ENCODE measurements at regions not wholly inside any gene's neighbourhood (a gene's known extent, or its start where the extent isn't known, plus 50 kb on each side); places are given as distances from the start of the nearest gene placed in this dataset.
"Not testable (repeated sequence)": the region's sequence is repeated elsewhere in the genome, so short reads cannot be mapped to it uniquely, and the experiment has no call there.

DNA sequence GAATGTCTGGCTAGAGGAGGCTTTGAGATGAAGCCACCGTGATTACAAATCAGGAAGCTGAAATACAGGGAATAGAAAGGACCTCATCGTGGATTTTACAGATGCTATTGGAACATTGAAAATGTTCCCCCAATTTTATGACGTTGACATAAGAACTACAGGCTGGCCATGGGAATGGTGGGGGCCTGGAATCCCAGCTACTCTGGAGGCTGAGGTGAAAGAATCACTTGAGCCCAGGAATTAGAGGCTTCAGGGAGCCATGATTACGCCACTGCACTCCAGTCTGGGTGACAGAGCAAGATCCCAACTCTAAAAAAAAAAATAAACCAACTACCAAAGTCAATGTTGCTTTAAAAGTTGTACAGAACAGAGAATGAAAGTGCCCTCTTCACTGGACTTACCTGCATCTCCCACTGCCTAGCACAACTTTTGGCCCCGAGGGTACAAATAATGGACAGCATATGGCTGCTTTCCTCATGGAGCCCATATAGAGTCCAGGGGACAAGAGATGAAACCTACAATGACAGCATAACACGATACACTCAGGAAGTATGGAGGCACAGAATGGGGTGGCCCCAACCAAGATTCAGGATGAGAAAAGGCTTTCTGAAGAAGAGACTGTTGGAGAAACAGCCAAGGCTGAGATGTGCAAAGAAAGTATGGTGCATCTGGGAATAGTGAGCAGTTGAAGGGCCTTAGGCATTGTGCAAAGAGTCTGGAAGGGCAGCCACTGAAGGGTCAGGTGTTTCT, 254.8 kb downstream of the MYCN start:
- DNase-seq, result no peak

DNA sequence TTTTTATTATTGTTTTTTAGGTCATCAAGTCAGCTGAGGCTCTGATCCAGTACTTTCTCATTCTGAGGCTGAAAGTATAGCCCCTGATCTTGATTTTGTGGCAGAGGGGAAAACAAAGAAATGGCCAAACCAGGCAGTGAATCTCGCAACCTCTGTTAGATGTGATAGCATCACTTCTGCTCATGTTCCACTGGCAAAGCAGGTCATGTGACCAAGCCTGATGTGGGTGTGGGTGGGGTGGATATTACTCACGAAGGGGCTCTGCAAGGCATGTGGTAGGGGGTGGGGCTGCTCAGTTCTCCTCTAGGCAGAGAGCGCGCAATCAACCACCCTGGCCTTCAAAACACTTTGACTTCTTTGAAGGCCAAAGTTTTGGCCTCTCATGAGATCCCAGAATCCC, 254.2 kb downstream of the MYCN start:
- DNase-seq, result no peak

- DNase-seq, result no peak
These were observed 253.7 kb downstream of the MYCN start for GRCh38 chr2:16194096-16194390.

DNA sequence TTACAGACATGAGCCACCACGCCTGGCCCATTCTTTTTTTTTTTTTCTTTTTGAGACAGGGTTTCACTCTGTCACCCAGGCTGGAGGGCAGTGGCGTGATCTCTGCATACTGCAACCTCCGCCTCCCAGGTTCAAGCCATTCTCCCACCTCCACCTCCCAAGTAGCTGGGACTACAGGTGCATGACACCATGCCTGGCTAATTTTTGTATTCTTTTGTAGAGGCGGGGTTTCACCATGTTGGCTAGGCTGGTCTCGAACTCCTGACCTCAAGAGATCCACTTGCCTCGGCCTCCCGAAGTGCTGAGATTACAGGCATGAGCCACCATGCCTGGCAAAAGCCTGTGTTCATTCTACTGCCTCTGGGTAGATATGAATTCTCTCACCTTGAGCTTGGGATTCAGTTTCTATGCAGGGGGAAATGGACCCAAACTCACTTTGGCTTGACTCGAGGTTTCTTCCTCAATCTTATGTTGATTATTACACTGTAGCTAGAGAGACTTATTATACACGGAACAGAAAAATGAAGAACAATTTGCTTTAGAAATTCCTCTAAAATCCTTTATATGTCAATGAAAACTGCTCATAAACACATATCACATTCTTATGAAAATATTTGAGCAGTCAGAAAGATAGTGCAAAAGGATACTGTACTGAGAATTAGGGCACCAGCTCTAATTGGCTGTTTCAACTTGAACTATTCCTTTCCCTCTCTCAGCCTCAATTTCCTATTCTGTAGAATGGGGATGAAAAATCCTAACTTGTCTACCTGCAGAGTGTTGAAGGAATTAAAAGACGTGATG, 252.3 kb downstream of the MYCN start:
- DNase-seq, result no peak

DNA sequence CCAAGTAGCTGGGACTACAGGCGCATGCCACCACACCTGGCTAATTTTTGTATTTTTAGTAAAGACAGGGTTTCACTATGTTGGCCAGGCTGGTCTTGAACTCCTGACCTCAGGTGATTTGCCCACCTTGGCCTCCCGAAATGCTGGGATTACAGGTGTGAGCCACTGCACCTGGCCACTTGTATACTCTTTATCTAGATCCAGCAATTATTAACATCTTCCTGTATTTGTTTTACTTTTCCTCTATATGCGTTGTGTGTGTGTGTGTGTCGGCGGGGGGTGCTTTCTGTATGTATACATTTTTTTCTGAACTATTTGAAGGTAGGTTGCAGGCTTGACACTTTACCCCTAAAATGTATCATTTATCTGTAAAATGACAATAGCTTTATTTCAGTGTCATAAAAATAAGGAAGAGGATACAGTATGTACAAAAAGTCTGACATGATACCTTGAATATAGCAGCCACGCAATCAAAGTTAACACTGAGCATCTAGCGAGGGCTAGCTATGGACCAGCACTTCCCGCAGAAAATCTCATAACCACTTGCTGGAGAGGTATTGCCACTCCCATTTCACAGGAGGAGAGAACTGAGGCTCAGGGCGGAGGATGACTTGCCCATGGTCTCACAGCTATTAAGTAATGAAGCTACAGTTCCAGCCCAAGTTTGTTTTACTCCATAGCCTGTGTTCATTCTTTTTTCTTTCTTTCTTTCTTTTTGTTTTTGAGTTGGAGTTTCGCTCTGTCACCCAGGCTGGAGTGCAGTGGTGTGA, 251.3 kb downstream of the MYCN start:
- no peak for DNase-seq

DNA sequence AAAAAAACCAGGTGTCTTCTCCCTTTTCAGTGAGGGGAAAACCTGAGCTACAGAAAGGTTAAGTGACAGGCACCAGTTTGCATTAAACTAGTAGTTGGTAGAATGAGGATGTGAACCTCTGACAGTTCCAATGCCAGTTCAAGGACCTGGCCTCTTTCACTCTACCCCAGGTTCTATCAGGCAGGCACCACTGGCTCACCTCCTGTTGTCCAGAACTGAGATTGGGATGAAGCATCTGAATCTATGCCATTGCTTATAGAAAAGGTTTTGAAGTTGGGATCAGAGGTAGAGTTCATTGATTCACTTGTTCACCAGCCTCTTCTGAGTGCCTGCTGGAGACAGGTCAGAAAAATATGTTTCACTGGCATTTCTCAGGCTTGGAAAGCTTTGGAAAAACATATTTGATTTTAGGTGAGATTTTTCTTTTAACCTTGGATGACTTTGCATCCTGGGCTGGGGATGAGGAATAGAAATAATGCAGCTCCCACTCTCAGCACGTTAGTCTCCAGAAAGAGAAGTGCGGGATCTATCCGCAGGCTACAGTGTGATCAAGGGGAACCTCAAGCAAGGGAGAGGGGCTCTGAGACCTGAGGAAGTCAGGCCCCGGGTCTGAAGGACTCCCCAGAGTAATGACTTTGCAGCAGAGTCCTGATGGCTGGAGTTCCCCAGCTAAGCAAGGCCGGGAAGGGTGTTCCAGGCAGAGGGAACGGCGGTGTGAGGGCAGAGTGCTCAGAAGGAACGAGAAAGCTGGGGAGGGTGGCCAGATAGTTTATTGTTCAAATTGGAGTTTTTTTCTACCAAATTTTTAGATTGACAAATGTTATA, 250.3 kb downstream of the MYCN start:
- DNase-seq, result no peak

- no peak for DNase-seq
These were observed 249.4 kb downstream of the MYCN start for GRCh38 chr2:16189836-16190160.

GRCh38 chr2:16189029-16189835, 248.9 kb downstream of the MYCN start:
- no peak for DNase-seq

- no peak for DNase-seq
These were observed 248.0 kb downstream of the MYCN start for GRCh38 chr2:16188261-16188890.

- DNase-seq, result no peak
These were observed 247.1 kb downstream of the MYCN start for GRCh38 chr2:16187482-16187817.

DNA sequence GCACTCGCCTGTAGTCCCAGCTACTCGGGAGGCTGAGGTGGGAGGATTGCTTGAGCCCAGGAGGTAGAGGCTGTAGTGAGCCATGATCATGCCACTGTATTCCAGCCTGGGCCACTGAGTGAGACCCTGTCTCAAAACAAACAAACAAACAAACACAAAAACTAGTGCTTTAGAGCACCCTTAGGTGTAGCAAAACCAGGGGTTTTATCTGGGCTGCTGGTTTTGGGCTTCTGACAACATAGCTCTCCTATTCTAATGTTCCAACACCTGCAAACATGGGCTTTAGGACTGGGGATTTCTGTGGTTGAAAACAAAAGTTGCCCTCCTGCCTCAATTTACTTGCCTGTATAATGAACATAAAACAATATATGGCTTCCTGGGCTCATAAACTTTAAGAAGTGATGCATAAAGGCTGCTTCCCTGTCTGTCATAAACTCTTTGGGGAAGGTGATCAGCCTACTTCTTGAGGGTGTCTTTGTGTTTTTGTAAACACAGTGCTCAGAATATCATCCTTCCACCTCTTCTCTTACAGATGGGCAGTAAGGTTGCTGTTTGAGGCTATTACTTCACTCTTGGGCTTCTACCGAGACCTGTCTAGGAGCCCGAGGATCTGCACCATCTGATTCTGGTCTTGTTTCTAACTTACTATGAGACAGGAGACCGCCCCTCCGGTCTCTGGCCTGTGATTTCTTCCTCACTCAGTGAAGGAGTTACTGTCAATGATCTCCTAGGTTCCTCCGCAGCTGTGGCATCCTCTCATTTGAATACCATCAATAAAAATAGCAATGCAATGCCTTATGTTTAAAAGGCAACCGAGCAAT, 246.5 kb downstream of the MYCN start:
- DNase-seq, result no peak

DNA sequence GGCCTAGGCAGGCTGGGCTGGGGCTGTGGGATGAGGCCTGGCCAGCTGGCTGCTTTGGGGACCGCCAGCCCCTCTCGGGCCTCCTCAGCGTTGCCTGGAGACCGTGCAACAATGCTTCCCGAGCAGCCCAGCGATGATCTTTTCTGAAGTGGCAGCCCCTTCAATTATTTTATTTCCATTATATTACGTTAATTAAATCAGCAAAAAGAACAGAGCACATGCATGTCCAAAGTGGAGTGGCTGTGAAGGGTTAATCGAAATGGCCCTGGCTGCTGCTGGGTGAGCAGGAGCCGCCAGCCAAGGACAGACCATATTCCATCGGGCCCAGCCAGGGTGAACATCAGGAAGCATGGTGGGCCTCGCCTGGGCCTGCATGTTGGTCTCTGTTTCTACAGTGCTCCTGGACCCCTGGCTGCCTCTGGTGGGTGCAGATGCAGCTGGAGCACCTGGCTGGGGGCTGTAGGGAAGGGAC, 245.5 kb downstream of the MYCN start:
- no peak for DNase-seq

- no peak for DNase-seq
These were observed 244.8 kb downstream of the MYCN start for GRCh38 chr2:16184945-16185660.

GRCh38 chr2:16184341-16184890, 244.1 kb downstream of the MYCN start:
- no peak for DNase-seq

DNA sequence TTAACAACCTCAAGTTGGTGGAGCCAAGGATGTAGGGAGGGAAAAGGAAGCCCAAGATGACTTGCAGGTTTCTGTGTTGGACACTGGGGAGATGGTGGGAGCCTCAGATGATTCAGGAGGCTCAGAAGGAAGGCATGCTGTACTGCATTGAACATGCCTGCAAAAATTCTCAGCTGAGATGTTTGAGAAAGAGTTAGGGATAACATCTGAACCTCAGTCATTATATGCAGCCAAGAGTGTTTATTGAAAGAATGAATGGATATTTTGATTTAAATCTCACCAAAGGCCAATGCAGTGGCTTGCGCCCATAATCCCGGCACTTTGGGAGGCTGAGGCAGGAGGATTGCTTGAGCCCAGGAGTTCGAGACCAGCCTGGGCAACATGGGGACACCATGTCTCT, 243.0 kb downstream of the MYCN start:
- DNase-seq, result no peak

- no peak for DNase-seq
These were observed 242.5 kb downstream of the MYCN start for GRCh38 chr2:16182841-16183240.

DNA sequence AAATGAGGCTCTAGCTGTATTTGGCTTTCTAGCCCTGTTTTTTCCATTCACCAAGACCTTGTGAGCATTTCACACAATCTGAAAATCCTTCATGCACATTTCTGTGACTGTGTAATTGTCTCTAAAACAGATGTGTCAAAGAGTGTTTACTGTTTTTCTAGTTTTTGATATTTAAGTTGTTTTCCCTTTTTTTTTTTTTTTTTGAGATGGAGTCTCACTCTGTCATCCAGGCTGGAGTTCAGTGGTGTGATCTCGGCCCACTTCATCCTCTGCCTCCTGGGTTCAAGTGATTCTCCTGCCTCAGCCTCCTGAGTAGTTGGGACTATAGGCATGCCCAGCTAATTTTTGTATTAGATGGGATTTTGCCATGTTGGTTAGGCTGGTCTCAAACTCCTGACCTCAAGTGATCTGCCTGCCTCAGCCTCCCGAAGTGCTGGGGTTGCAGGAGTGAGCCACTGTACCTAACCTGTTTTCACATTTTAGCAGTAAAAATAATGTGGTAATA, 242.0 kb downstream of the MYCN start:
- not testable (repeated sequence) for DNase-seq

DNA sequence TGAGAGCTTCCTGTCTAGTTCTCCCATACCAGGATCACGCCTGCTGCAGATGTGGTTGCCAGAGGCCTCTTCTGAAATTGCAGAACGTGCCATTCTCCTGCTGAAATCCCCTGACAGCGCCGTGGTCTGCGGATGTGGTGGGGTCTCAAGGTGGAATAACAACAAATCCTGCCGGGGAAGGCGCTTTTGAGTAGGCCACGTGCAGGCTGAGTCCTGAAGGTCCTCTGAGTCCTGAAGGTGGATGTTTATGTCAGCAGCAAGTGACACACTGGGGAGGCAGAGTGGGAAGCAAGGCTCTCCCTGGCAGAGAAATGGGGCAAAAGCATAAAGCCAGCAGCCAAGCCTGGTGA, 241.4 kb downstream of the MYCN start:
- no peak for DNase-seq

DNA sequence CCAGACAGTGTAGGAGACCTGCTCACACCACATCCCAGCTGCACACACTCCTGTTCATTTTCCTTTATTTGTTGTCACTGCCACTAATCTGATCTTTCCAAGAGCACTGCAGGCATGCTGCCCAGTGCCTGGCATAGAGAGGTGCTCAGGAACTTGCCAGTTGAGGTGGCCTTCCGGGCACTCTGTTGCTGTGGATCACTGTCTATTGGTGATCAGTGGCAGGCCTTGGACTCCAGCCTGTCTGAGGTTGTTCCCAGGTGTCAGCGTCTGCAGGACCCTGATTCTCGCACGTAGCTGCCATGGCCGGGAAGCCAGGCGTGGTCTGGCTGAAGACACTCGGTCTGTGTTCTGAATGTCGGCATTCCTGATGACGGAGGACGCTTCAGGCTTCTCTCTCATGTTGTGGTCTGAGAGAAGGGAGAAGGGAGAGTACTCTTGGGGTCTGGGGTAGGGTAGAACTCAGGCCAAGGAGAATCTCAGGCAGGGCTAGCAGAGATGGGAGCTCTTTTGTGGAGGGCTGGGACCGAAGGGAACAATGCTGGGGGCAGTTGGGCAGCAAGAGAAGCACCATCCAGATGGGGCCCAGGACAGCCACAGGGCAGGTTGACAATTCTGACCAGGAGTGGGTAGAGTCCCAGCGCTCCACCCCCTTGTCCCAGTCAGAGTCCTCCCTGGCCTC, 240.9 kb downstream of the MYCN start:
- no peak for DNase-seq

All from activated CD4-positive, alpha-beta T cell treated with anti-CD3 and anti-CD28 coated beads for 4 hours (primary cell).